GDM1 (cell line): ENCODE measurements at regions not wholly inside any gene's neighbourhood (a gene's known extent, or its start where the extent isn't known, plus 50 kb on each side); places are given as distances from the start of the nearest gene placed in this dataset.

ENCODE experiments used
- DNase-seq: peaks from one replicate; lab custom pipeline; 2025; lab: John Stamatoyannopoulos, UW

DNA sequence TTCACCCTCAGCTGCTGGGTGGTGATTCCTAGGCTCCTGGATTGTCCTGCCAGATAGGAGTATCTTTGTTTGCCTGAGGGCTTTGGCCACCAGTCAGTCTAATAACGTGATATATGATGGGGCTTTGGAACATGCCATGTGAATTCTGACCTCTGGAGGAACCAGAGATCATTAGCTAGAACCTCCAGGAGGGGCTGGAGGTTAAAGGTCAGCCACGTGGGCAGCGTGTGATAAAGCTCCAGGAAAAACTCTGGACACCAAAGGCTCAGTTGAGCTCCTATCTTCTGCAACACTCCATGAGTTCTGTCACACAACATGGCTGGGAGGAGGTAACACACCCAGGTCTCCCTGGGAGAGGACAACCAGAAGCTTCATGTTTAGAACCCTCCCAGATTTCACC is 251.1 kb downstream of the DAD1 start:
- DNase-seq = no peak

DNA sequence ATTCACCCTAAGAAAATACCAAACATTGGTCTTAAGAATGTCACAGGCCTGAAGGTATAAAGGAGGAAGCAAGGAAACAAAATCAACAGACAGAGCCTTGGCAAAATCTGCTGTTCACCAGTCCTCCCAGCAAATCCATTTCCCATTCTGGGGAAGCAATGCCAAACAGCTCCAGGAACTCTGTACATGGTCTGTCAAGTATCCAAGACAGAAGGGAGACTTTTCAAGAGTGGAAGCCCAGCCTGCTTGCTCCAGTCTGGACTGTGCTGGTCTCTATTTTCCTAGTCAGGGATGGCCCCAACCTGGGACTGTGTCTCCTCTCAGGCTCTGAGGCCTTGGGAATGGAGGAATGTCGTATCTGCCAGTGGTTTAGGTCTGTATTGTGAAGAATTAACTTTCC is 251.5 kb downstream of the DAD1 start:
- DNase-seq = no peak

DNA sequence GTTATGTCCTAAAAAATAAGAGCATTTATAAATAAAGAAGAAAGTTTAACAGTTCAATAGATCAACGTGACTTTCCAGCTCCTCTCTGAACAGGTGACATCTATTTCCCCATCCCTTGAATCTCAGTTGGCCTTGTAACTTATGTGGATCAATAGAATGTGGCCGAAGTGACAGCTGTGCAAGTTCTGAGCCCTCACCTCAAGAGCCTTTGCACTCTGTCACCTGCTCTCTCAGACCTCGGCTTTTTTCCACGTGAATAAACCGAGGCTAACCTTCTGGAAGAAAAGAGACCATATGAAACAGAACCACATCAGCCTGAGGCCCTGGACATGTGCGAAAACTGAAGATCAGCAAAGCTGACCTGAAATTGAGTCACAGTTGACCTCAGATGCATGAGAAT is 253.0 kb downstream of the DAD1 start:
- DNase-seq = no peak

DNA sequence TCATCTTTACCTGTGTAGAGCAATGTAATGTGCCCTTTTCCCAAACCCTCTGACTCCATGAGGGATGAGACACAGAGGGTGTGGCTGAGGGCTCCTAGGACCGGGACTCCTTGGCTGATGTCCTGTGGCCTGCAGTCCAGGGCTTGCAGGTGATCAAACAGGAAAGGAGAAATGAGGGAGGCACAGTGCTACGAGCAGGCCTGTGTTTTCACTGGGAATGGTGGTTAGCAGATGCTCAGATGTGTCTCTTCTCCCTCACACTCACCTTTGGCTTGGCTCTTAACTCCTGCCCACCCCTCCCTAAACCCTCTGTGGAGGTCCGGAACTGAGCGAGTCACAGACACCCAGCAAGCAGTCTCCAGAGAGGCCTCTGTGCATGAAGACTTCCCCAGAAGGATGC is 254.4 kb downstream of the DAD1 start:
- DNase-seq = no peak

DNA sequence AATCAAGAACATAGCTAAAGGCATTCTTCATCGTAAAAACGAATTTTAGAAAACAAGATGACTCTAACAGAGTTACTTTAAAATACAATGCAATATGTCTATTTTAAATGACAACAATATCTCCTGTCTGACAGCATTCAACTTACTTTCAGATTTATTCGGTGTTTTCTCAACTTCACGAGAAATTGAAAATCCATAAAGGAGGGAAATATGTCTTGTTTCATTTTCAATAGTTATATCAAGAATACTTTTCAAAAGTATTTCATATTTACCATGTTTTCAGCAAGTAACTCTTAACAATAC is 254.8 kb downstream of the DAD1 start:
- no peak for DNase-seq

DNA sequence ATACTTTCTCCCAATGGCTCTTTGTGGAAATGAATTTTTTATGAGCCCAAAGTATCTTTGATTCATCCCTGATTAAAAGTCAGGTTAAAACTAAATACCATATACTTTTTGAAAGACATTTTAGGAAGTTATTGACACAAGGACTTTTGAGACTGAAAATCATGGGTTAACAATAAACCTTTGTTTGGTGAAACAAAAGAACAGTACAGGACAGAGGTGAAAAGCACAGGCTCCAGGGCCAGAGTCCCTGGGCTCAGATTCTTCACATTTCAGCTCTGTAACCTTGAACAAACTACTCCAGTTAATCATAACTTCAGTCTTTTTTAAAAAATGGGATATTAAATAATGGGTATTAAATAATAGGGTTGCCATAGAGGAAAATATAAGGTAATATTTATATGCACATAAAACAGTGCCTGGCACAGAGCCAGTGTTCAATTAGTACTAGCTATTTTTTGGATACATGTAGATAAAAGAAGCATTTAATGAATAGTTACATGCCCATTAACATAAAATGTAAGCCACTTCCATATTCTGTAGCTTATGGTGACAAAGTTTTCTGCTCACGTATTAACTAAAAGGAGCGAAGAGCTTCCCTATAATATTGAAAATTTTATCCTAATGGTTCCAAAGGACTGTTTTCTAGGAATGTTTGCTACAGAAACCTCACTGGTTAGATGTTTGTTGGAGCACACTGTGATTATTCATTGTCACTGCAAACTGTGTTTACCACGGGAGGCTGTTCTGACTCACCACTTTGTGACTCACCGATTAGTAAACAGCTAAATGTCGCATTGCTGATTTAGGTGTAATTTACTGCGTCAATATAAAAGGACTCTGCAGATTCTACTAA is 255.4 kb downstream of the DAD1 start:
- no peak for DNase-seq

DNA sequence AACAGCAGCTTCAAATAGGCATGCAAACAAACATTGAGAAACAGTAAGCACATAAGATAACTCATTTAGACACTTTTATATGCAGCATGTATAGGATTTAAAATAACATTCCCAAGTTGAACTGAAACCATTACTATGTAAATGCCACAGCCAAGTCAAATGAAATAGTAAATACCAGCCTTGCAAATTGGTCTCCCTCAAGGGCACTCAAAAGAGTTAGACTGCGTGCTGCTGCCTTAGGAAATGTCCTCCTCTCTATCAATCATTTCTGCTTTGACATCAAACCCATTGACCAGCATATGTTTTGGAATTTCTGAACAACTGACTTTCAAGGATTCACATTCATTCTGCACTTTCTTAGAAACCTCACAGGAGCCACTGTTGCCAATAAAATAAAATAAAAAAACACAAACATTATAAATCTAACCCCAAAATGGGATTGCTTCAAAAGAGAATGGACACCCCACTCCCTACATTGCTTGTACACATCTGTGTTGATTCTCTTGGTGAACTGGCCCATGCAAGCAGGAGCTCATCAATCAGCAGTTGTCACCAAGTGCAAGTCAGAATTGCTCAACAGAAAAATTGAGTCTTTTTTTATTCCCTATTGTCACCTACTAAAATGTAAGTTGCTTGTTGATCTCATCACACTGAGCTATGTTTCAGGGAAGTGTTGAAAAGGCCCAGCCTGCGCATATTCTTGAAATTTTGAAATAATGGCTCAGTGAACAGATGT is 256.2 kb downstream of the DAD1 start:
- DNase-seq = no peak

DNA sequence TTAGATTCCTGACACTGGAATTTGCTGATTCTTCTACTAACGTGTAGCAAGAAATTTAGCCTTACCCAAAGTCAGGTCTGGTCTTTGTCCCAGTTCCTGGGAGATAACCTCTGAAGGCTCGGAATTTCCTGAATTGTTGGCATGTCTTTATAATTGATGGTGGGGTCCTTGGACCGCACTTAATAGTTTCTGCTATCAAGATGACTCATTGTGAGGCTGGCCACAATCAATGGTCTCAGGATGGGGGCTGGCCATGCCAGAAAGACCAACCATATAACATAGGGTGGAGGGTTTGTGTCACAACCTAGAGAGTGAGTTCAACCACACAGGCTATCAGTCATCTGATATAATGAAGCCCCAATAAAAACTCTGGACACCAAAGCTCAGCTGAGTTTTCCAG is 259.7 kb downstream of the DAD1 start:
- DNase-seq = no peak

DNA sequence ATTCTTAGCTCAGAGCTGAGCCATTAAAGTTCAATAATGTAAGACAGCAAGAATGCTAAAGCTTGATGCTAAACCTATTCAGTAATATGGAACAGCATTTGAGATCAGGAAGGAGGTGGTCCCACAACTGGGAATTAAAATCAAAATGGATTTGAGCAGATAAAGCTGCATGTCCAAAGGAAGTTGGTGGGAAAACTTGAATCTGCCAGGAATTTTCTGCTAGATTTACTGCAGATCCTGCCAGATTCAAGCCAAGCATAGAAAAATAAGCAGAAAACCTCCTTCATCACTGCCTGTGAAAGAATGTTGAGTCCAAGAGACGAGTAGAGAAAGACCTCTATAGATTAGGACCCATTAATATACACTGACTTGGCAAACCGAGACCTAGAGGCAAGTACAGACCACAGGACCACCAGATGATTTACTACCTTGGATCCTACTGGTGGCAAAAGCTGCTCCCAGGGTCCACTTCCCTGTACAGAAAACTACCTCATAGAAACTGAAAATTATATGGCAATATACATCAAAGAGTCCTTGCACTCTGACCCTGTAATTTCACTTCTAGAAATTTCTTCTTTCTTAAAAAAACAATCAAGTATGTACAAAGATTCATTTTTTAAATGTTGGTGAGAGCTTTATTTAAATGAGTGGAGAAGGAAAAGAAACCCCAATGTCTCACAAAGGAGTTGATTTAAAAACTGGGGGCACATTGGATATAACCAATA is 263.2 kb downstream of the DAD1 start:
- no peak for DNase-seq

DNA sequence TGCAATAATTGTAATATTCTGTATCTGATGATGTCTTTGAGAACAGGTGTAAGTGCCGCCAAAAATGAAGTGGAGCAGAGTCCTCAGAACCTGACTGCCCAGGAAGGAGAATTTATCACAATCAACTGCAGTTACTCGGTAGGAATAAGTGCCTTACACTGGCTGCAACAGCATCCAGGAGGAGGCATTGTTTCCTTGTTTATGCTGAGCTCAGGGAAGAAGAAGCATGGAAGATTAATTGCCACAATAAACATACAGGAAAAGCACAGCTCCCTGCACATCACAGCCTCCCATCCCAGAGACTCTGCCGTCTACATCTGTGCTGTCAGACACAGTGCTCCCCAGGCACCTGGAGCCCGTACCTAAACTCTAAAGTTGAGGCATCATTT is 268.7 kb downstream of the DAD1 start:
- DNase-seq = no peak

DNA sequence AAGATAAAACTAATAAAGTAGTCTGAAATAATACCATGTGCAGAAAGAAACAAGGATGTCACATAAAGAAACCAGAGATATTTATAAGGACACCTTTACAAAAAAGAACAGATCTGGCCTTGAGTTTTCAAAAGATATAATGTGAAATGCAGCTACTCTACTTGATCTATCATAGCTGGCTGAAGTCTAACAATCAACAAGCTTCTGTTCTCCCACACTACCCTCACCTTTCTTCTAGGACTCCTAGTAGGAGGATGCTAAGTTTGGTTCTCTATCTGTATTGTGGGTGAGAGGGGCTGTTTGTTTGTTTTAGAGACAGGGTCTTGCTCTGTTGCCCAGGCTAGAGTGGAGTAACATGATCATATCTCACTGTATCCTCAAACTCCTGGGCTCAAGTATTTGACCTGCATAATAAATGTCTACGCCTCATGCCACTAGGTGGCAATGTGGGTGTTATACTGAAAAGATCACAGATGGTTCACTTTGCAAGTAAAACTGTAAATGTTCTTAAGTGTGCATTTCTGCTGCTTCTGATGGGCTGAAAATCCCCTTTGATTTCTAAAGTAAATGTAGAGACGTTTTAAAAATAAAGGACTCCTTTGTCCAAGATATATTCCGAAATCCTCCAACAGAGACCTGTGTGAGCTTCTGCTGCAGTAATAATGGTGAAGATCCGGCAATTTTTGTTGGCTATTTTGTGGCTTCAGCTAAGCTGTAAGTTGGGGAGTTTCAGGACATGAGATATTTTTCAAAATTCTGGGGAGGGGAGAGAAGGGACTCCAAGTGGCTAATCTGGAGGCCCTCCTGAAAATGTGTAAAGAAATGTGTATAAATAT is 269.3 kb downstream of the DAD1 start:
- peak; percentile 39 for DNase-seq

DNA sequence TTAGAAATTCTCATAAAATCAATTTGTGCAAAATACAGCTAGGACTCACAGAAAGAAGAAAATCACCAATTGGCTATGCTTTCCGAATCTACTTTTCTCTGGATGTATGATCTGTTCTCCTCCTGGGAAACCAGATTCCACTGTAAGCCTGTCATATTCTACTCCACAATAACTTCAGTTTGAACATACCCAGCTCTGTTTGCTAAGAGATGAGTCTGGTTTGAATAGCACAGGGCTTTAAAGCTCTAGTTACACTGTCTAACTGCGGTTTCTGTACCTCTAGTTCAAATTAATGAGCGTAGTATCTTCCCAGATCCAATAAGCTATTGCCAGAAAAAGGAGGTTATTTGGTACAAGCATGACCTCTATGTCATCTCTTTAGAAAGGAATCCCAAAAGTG is 270.1 kb downstream of the DAD1 start:
- no peak for DNase-seq

DNA sequence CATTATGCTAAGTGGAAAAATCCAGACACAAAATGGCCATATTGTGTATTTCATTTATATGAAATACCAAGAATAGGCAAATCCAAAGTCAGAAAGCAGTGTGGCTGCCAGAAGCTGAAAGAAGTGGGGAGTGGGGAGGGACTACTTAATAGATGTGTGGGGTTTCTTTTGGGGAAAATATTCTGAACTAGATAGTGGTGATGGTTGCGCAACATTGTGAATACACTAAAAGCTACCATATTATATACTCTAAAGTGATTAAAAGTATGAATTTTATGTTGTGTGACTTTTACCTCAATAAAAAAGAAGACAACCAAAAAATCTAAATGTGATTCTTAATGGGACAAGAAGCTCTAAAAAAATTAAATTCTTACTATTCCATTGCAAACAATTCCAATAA is 272.6 kb downstream of the DAD1 start:
- no peak for DNase-seq

DNA sequence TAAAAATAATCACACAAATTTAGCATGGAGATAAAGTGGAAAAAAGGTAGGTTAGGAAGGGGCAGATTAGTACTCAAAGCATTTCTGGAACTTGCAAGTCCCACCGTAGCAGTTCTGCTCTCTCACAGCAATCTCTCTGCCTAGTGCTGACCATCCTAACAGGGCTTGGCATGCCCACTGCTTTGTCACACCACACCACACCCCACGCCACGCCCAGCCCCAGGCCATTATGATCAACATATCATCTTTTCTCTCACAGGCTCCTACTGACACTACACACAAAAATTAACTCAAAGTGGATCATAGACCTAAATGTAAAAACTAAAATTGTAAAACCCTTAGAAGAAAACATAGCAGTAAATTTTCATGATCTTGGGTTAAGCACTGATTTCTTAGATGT is 273.7 kb downstream of the DAD1 start:
- DNase-seq = no peak

DNA sequence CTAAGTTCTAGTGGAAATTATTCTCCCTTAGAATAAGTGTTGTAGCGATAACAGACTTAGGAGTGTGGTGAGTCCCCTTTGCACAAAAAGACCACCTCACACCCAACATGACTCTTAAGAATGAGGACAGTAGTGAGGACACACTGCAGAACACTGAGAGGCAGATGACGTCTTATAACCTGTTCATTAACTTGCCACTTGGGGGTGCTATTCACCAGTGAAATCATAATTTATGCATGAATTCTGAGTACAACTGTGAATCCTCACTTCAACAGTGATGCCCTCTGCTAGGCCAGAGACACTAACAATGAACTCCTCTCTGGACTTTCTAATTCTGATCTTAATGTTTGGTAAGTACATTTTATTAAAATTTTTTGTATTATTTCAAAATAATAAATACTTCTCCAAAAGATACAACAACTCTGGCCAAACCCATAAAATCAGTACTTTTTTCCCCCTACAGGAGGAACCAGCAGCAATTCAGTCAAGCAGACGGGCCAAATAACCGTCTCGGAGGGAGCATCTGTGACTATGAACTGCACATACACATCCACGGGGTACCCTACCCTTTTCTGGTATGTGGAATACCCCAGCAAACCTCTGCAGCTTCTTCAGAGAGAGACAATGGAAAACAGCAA is 274.7 kb downstream of the DAD1 start:
- peak; percentile 26 for DNase-seq

DNA sequence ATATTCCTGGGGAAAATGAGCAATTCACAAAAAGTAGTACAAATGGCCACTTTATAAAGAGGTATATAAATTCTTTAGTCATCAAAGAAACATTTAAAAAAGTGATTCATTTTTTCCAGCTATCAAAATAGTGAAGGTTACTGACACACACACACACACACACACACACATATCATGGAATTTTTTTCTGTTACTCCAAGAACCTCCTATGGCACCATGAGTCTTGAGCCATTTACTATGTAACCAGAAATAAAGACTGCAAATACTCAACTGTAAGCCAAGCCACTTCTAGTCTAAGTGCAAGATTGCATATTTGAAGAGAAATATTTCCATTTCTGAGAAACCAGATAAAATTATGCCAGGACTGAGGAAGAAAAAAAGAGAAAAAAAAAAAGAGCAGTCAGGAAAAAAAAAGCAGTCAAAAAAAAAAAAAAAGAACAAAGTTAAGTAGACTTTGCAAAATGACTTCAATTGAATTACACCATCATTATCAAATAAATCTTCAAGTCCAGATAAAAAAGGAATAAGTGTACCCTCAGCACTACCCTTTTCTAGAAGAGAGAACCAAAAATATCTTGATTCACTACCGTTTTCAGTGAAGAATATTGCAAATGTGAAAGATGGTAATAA is 275.7 kb downstream of the DAD1 start:
- DNase-seq = no peak

DNA sequence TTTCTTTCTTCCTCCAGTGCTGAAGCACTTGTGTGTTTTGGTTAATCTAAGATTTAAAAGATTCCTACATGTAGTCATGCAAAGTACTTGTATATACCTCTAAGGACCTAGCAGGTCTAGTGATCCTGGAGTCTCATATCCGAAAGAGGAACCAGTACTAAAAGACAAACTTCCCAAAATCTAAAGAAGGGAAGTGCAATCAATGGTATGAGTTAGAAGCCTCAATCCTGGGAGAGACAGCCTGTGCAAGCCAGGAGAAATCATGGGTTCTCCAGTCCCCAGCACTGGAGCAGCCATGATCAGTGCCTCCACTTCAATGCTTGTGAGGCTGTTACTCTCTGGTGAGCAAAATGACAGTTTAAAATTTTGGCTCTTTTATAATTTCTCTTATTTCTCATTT is 277.4 kb downstream of the DAD1 start:
- DNase-seq = no peak

DNA sequence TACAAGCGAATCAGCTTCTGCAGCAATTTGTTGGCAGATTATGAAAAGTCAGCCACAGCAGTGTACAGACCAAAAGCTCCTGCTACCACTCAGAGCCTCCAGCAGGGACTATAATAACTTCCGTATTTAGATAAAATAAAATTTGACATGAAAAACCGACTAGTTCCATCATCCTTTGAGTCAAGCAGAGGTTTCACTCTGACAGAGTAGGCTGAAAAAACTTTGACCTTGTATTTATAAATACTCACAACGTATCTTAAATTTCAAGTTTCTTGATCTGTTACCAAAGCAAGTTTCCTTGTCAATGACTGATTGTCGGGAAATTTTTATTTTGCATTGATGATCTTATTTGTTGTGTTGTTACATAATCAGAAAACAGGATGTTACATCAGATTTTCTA is 283.4 kb downstream of the DAD1 start:
- DNase-seq = no peak

DNA sequence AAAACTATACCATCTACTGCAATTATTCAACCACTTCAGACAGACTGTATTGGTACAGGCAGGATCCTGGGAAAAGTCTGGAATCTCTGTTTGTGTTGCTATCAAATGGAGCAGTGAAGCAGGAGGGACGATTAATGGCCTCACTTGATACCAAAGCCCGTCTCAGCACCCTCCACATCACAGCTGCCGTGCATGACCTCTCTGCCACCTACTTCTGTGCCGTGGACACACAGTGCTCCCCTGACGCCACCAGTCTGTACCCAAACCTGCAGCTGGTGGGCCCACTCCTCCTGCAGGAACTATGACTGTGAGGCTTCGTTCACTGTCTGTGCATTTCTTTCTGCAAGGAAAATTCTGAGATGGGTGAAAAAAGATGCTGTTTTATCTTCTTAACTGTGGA is 284.7 kb downstream of the DAD1 start:
- DNase-seq = no peak

DNA sequence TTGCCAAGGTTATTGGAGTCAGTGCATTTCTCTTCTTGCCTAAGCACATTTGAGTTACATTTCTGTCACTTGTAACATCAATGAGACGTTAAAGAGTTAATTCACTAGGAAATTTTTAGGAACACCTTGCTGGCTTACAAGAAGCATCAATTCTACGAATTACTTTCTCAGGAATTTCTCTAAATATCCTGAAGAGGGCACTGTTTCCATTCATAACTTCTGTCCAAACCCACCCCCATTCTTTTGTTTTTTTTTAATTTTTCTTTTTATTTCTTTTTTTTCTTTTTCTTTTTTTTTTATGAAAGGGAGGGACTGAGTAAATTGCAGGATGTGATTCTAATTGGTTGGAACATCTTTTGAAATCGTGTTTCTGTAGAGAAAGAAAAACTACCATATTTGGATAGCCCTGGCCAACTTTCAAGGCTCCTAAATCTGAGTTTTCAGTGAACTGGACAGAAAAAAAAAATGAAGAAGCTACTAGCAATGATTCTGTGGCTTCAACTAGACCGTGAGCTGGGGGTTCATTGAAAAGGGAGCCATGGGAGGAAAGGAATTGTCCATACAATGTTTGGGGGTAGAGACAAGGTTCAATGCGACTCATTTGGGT is 285.3 kb downstream of the DAD1 start:
- DNase-seq = no peak

DNA sequence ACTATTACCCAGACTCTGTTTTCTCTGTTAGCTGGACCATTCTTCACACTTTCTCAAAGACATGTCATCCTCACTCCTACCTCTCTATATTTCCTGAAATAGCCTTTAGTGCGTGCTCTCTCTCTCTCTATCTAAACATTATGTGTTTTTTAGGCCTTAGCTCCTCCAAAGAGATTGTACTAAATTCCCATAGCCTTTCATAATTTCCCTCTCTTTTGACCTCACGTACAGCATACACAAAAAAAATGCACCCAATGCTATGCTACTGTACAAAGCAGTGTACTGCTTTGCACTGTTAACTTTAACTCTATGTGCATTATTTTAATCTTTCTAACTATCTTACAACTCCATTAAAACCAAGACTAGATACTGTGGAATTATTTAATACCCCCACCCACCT is 288.4 kb downstream of the DAD1 start:
- no peak for DNase-seq
